HG03565 (cell line): ENCODE measurements at regions not wholly inside any gene's neighbourhood (a gene's known extent, or its start where the extent isn't known, plus 50 kb on each side); places are given as distances from the start of the nearest gene placed in this dataset.
"Not testable (repeated sequence)": the region's sequence is repeated elsewhere in the genome, so short reads cannot be mapped to it uniquely, and the experiment has no call there.

Source experiments
- ATAC-seq: cut with Tn5 transposase; IDR thresholded peaks from one replicate; pipeline ENCODE4 v1.9.1; 2021; ENCODE audit warnings: mild to moderate bottlenecking, moderate library complexity; ENCODE audit not compliant: unreplicated experiment

GRCh38 chr4:59455751-59456150, 1744.4 kb upstream of the ADGRL3 start:
- ATAC-seq: no peak

GRCh38 chr4:59457576-59457975, 1742.5 kb upstream of the ADGRL3 start:
- no peak for ATAC-seq

GRCh38 chr4:59484944-59485343, 1715.2 kb upstream of the ADGRL3 start:
- no peak for ATAC-seq

GRCh38 chr4:59500103-59500502, 1700.0 kb upstream of the ADGRL3 start:
- no peak for ATAC-seq

GRCh38 chr4:59503731-59504130, 1696.4 kb upstream of the ADGRL3 start:
- no peak for ATAC-seq

- ATAC-seq: not testable (repeated sequence)
Measured at GRCh38 chr4:59511809-59512208, 1688.3 kb upstream of the ADGRL3 start.

GRCh38 chr4:59517007-59517406, 1683.1 kb upstream of the ADGRL3 start:
- ATAC-seq: no peak

GRCh38 chr4:59518005-59518823, 1681.9 kb upstream of the ADGRL3 start:
- ATAC-seq: no peak

GRCh38 chr4:59525885-59526284, 1674.2 kb upstream of the ADGRL3 start:
- ATAC-seq: no peak

GRCh38 chr4:59535541-59535940, 1664.6 kb upstream of the ADGRL3 start:
- peak; percentile 53 for ATAC-seq

GRCh38 chr4:59536428-59536827, 1663.7 kb upstream of the ADGRL3 start:
- no peak for ATAC-seq

GRCh38 chr4:59537246-59537886, 1662.8 kb upstream of the ADGRL3 start:
- ATAC-seq: no peak

GRCh38 chr4:59539401-59539800, 1660.7 kb upstream of the ADGRL3 start:
- no peak for ATAC-seq

GRCh38 chr4:59540311-59540710, 1659.8 kb upstream of the ADGRL3 start:
- ATAC-seq: no peak

- ATAC-seq: peak; percentile 96
Measured at GRCh38 chr4:59553063-59553720, 1646.9 kb upstream of the ADGRL3 start.

GRCh38 chr4:59553721-59554091, 1646.4 kb upstream of the ADGRL3 start:
- ATAC-seq: peak; percentile 45

- ATAC-seq: not testable (repeated sequence)
Measured at GRCh38 chr4:59556191-59556590, 1643.9 kb upstream of the ADGRL3 start.

- not testable (repeated sequence) for ATAC-seq
Measured at GRCh38 chr4:59560141-59560648, 1639.9 kb upstream of the ADGRL3 start.

GRCh38 chr4:59565836-59566235, 1634.3 kb upstream of the ADGRL3 start:
- ATAC-seq: no peak

GRCh38 chr4:59570860-59571476, 1629.2 kb upstream of the ADGRL3 start:
- peak; percentile 79 for ATAC-seq

- ATAC-seq: no peak
Measured at GRCh38 chr4:59571805-59572430, 1628.2 kb upstream of the ADGRL3 start.
